ENCODE measurements at regions not wholly inside any gene's neighbourhood (a gene's known extent, or its start where the extent isn't known, plus 50 kb on each side); places are given as distances from the start of the nearest gene placed in this dataset.

- TF ChIP-seq POLR2A (IDR thresholded peaks at IDR 0.05) (no peak), CTCF (IDR thresholded peaks at IDR 0.05) (no peak), EP300 (IDR thresholded peaks at IDR 0.05) (no peak)
Measured at GRCh38 chr16:73447846-73448245, 399.9 kb upstream of the ZFHX3 start.

Measured in suprapubic skin (tissue), 3 donors.